ENCODE measurements at regions not wholly inside any gene's neighbourhood (a gene's known extent, or its start where the extent isn't known, plus 50 kb on each side); places are given as distances from the start of the nearest gene placed in this dataset.

DNA sequence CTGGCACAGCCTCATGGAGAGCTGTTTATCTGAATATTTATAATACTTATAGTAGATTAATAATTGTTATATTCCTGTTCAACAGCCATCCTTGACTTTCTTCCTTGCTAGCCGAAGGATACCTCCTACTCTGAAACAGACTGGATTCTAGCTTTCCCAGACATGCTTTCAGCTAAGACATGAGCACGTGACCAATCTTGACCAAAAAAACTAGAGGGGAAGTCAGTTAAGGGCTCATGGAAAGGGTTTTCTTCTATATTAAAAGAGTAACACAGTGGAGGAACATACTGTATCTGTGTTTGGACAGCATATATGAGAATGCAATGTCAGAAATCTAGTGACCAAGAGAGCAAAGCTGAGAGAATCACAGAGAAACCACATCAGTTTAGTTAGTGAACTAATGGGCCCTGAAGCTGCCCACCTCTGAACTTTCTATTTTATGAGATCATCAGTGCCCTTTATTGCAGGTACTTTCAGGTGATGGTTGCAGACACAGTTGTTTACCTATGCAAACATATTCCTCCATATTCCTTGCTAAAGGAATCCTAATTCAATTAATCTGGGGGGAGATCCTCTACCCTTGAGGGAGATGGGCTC lies 140.4 kb upstream of the SLC24A3 start (continued):
- TF ChIP-seq, protein P1, sequence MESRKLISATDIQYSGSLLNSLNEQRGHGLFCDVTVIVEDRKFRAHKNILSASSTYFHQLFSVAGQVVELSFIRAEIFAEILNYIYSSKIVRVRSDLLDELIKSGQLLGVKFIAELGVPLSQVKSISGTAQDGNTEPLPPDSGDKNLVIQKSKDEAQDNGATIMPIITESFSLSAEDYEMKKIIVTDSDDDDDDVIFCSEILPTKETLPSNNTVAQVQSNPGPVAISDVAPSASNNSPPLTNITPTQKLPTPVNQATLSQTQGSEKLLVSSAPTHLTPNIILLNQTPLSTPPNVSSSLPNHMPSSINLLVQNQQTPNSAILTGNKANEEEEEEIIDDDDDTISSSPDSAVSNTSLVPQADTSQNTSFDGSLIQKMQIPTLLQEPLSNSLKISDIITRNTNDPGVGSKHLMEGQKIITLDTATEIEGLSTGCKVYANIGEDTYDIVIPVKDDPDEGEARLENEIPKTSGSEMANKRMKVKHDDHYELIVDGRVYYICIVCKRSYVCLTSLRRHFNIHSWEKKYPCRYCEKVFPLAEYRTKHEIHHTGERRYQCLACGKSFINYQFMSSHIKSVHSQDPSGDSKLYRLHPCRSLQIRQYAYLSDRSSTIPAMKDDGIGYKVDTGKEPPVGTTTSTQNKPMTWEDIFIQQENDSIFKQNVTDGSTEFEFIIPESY (IDR thresholded peaks at IDR 0.05; ENCODE audit: borderline replicate concordance, low read depth): no peak
- no peak for TF ChIP-seq RXRA (IDR thresholded peaks at IDR 0.05; ENCODE audit: borderline replicate concordance, low read depth)

DNA sequence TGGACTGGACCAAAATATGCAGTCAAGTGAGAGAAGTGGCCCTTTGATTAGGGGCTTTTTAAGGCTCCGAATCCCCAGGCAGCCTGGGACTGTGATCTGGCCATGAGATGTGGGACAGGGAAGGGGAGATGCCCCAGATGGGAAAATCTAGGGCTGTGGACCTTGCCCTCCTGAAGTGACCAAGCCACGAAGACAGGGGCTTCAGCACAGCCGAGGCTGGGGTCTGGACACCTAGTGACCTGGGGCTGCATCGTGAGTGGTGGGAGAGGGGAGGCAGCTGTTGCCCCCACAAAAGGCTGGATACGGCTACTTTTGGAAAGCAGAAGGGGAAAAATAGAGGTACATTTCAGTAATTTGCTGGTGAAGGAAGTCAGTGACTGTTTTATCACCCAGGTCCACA lies 139.5 kb upstream of the SLC24A3 start:
- Histone ChIP-seq H4K20me1 (ENCODE audit: insufficient read depth) (no peaks in the 10 kb centered on the region), H3K27me3 (ENCODE audit: insufficient read depth) (no peaks in the 10 kb centered on the region), H3F3A (replicated peaks; ENCODE audit: insufficient read depth) (no peaks in the 10 kb centered on the region), H2AFZ (ENCODE audit: low read depth) (no peak overlapping the region), H3K9me2 (no peaks in the 10 kb centered on the region), H3K4me2 (no peak overlapping the region), H3K4me1 (ENCODE audit: control insufficient read depth in 1 of 2, insufficient read depth in 2 of 2, low read depth in 1 of 2, low read length in 1 of 2) (no peaks in the 10 kb centered on the region), H3K4me3 (ENCODE audit: low read depth in 2 of 2, low read length in 1 of 2) (no peak overlapping the region), H3K36me3 (replicated peaks in 1 of 2; ENCODE audit: control insufficient read depth in 1 of 2, insufficient read depth in 2 of 2, low read length in 1 of 2) (no peaks in the 10 kb centered on the region), H3K79me2 (ENCODE audit: insufficient read depth) (no peaks in the 10 kb centered on the region), H3K9me3 (no peaks in the 10 kb centered on the region), H3K9ac (no peak overlapping the region), H3K27ac (ENCODE audit: low read depth in 2 of 2, low read length in 1 of 2) (no peak overlapping the region)
- no peak for DNase-seq
- 1% methylated on average over 5 of the region's 5 CpGs for WGBS (ENCODE audit: low lambda C conversion rate)
- ChIA-PET CTCF (interaction anchor here (0.8 to 1.5 kb wide), 3 partner anchors 9 to 20 kb away, joined by 3 to 4 read pairs (median 3); no protein-coding TSS in a partner anchor), POLR2A (no interaction called here)
- TF ChIP-seq GABPA (IDR thresholded peaks at IDR 0.05; ENCODE audit: low read depth): no peak
- TF ChIP-seq, protein P2, sequence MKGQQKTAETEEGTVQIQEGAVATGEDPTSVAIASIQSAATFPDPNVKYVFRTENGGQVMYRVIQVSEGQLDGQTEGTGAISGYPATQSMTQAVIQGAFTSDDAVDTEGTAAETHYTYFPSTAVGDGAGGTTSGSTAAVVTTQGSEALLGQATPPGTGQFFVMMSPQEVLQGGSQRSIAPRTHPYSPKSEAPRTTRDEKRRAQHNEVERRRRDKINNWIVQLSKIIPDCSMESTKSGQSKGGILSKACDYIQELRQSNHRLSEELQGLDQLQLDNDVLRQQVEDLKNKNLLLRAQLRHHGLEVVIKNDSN (IDR thresholded peaks at IDR 0.05; ENCODE audit: borderline replicate concordance, low read depth): no peak
- TF ChIP-seq, protein P1 (IDR thresholded peaks at IDR 0.05; ENCODE audit: borderline replicate concordance, low read depth): no peak
- TF ChIP-seq, protein P3, sequence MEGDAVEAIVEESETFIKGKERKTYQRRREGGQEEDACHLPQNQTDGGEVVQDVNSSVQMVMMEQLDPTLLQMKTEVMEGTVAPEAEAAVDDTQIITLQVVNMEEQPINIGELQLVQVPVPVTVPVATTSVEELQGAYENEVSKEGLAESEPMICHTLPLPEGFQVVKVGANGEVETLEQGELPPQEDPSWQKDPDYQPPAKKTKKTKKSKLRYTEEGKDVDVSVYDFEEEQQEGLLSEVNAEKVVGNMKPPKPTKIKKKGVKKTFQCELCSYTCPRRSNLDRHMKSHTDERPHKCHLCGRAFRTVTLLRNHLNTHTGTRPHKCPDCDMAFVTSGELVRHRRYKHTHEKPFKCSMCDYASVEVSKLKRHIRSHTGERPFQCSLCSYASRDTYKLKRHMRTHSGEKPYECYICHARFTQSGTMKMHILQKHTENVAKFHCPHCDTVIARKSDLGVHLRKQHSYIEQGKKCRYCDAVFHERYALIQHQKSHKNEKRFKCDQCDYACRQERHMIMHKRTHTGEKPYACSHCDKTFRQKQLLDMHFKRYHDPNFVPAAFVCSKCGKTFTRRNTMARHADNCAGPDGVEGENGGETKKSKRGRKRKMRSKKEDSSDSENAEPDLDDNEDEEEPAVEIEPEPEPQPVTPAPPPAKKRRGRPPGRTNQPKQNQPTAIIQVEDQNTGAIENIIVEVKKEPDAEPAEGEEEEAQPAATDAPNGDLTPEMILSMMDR (IDR thresholded peaks at IDR 0.05): no peak
